Midbrain (tissue), 1 donor: ENCODE measurements at regions not wholly inside any gene's neighbourhood (a gene's known extent, or its start where the extent isn't known, plus 50 kb on each side); places are given as distances from the start of the nearest gene placed in this dataset.
"Not testable (repeated sequence)": the region's sequence is repeated elsewhere in the genome, so short reads cannot be mapped to it uniquely, and the experiment has no call there.

Experiments used
- DNase-seq: peaks from one replicate; lab custom pipeline; 2025; lab: John Stamatoyannopoulos, UW

DNA sequence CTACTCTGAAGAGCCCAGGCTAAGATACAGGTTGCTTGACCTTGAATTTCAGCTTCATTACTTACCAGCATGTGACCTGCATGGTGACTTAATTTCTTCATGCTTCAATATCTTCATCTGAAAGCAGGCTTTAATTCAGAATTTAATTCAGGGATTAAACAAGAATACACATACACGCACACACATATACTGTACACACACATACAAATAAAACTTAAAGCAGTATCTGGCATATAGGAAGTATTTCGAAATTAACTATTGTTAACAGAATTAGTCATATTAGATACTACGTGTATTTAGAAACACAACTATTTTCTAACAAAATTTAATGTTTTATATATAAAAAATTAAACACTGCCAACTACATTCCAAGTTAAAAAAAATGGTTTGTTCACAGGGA, 640.3 kb downstream of the SLC6A15 start:
- DNase-seq = no peak

DNA sequence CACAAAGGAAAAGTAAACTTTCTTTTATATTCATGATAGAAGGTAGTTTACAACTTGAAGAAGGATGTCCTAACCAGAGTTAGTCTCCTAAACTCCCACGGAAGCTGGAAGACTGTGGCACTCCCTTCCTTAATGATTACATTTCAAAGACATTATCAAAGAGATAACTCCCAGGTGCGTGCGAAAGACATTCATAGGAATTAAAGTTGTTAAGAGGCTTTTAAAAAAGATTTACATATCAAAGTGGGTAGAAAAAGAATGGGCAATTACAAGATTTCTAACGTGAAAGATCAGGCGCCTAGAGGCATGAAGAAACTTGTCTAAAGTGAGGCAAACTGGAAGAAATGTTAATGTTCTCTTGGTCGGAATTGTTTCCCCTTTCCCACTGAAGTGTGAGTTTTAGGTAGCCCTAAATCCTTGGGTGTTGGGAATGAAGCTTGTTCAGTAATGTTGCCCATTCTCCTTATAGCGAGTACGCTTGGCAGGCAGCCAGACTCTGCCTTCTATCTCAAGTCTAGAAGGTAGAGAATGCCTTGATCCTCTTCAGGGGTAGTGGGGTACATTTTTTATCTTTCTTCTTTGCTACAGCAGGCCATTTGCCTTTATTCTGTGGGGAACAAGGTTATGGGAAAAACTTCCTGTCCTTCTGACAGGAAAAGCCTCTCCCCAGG, 642.0 kb downstream of the SLC6A15 start:
- DNase-seq = no peak

DNA sequence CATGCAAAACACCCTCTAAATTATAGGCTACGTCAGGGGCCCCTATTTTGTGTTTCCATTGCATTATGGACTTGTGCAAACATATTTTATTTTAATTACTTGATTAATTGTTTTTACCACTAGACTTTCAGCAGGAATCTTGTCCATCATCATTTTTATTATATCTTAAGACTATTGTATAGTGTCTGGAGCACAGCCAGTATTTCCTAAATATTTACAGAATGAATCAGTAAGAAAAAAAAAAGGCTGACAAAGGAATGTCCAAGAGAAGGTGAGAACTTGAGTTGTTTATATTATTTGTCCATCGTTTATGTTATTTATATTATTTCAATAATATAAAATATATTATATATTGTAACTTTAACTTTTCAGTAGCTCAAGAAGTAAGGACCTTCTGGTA, 664.7 kb downstream of the SLC6A15 start:
- DNase-seq = no peak

DNA sequence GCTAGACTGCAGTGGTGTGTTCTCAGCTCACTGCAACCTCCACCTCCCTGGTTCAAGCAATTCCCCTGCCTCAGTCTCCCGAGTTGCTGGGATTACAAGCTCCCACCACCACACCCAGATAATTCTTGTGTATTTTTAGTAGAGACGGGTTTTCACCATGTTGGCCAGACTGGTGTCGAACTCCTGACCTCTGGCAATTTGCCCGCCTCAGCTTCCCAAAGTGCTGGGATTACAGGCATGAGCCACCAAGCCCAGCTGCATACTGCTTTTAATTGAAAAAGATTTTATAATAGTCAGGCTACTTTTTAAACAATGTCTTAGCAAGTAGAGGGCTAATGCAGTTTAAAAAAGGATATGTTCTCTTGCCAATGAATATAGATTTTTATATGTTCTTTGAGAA, 668.9 kb downstream of the SLC6A15 start:
- DNase-seq = no peak

DNA sequence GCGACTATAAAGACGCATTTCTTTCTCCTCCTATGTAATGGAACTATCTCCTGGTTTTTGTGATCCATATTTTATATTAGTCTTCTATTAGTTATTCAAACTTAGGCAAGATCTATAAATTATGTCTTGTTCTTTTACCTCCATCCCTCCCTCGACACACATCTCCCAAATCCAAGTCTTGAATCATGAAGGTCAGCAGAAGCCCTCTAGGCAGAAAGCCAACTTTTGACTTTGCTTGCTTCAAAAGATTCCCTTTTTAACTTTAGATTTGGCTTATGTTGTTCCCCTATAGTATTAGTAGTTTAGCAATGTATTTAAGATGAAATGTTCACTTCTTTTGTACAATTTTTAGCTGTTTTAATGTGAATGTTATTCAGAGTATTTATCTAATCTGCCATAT, 689.8 kb downstream of the SLC6A15 start:
- no peak for DNase-seq

DNA sequence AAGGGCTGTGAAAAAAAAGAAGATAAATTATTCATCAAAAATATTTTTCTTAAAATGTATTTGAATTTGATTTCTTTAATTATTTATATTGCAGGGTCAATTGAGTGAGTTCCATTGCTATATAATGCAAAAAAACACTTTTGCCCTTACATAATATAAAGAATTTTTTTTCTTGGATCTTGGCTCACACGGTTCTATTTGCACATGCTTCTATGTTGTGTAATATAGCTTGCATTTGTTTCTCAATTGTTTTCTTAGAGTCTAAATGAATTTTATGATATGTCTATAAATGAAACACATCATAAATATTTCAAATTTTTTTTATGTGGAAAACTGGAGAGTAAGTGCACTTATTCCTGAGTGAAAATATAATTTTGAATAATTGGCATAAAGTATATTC, 694.2 kb downstream of the SLC6A15 start:
- no peak for DNase-seq

DNA sequence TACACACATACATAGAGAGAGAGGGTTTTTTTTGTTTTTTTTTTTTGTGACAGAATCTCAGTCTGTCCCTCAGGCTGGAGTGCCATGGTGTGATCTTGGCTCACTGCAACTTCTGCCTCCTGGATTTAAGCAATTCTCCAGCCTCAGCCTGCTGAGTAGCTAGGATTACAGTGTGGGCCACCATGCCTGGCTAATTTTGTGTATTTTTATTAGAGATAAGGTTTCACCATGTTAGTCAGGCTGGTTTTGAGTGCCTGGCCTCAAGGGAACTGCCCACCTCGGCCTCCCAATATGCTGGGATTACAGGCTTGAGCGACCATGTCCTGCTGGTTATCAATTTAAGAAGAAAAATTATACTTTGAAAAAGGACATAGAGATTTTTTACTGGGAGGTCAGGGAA, 710.6 kb downstream of the SLC6A15 start:
- no peak for DNase-seq

DNA sequence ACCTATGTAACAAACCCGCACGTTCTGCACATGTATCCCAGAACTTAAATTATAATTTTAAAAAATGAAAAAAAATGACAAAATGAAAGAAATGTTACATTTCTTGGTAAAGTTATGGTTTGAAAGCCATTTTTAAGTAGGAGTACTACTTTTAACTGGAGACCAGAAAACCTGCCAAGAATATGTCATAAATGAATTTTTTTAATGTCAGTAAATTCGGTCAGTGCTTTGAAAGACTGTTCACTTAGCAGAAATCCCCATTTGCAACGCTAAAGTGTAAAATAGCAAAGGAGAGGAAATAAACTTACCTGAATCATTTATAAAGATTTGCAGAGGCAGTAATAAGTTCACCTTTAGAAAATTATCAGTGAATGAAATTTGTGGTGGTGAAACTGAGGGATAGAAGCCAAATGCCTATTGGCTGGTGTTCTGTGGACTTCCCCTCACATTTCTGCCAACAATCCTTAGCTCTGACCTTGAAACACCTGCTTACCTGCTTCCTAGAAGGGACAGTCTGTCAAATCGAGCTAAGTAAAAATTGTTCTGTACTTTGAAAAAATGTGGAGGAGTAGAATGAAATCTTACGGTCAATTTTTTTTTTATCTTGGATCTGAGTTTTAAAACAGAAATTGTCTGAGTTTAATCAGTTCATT, 714.2 kb downstream of the SLC6A15 start:
- DNase-seq = no peak

DNA sequence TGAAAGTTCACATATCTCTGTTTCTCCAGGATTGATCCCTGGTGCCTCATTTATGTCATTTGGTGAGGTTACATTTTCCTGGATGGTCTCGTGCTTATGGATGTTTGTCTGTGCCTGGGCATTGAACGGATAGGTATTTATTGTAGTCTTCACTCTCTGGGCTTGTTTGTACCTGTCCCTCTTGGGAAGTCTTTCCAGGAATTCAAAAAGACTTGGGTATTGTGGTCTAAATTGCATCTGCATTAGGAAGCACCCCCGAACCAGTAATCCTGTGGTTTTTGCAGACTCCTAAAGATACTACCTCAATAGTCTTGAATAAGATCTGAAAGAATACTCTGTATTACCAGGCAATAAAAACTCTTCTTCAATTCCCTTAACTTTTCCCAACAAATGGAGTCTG, 720.8 kb downstream of the SLC6A15 start:
- DNase-seq = no peak

DNA sequence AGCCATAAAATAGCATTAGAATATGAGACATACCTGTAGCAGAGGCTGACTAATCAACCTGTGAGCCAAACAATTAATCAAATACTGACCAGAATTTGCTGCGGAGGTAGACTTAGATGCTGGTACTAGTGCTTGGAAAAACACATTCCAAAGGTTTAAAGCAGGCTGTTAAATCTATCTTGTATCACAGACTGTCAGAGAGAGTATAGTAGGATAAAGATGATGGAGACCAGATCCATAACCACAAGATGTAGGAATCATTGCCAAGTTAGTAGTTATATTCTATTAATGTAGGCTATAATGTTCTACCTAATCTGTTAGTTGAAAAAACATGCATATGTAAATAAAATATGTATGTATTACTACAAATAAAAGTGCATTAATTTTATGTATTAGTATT, 726.2 kb downstream of the SLC6A15 start:
- no peak for DNase-seq

DNA sequence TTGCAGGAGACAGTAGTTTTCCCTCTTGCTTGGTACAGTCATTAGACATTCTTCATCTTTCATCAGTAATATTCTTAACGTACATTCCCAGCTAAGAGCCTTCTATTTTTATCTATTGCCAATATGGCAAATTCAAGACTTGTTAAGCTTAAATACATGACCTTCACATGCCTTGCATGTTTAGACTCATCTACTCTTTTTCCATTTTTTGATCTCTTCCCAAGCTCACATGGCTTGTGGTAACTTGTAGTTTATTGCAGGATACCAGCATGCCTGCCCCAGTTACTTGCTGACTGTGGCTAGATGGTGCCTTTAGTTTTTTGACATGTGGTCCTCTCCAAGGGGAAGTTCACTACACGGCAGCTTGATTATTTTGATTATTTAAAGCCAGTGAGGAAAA, 729.0 kb downstream of the SLC6A15 start:
- no peak for DNase-seq

DNA sequence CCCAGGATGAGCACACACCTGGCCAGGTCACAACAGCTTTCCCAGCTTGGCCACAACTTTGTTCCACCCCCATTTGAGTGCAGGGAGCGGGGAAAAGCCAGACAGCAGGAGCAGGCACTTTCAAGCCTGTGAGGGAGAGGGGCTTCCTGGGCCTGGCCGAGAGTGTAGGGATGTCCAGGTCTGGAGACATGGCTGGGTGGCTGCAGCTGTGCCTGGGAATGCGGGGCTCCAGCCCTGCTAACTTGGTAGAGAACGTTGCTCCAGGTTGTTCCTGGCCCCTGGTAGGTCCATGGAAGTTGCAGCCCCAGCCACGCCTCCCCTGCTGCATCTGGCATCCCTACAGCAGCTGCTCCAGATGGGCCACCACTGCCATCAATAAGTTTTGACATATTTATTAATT, 738.5 kb downstream of the SLC6A15 start:
- DNase-seq = no peak

DNA sequence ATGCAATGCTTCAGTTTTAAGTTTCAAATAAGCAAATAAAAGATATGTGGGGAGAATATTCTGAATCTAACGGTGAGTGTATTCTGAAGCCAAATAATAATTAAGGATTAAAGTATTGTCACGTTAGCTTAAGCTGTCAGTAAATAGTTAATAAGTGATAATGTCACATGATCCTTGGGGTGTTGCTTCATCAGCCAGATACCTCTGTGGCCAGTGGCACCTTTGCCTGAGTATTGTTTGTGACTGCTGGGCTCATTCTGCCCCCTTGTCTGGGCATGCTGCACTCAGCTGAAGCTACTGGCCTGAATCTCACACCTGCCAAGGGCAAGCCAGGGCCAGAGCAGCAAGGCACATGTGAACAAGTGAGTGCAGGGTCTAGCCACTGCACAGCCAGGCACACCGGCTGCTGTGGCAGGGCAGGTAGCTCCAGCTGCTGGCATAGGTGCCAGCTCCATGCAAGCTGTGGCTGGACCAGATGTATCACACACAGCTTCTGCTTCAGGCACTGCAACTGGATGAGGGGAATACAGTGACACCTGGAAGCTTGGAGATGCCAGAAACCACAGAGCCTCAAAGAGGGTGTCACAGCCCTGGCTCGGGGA, 739.7 kb downstream of the SLC6A15 start:
- no peak for DNase-seq

DNA sequence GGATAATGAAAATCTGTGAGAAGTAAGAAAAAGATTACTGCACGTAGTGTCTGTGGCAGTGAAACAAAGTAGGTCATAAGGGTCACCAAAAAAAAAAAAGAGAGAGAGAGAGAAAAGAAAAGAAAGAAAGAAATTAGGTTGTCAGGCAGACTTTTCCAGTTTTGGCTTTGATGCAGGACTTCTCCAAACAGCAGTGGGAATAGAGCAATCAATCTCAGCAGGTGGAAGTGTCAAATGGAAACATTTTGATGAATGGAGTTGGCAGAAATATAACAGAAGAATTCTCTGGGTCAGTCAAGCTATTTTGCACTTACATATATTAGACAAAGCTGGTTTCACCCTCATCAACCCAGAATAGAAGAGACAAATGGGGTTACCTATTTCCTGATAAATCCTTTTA, 745.8 kb downstream of the SLC6A15 start:
- DNase-seq = no peak

DNA sequence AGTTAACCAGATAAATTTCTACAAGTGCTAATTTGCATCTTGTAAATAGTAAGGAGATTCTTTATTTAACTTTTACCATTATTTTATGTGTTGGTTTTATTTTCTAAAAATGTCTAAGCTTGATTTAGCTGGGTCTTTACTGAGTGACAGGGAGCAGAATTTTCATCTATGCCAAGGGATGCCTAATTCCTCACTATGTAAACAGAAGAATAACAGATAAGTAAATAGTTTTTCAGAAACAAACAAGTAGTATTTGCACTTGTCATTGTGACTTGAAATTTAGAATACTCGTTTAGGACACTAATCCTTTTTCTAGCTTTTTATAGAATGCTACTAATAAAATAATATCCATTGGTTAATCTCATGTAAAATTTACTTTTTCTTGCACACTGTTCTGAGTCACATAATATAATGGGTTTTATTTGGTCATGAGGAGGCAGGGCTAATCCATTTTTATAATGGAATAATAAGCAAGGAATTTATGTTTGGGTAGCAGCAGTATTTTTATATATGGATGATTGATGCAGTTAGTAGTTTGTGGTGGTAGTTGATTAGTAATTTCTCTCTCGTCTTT, 746.5 kb downstream of the SLC6A15 start:
- DNase-seq = no peak

DNA sequence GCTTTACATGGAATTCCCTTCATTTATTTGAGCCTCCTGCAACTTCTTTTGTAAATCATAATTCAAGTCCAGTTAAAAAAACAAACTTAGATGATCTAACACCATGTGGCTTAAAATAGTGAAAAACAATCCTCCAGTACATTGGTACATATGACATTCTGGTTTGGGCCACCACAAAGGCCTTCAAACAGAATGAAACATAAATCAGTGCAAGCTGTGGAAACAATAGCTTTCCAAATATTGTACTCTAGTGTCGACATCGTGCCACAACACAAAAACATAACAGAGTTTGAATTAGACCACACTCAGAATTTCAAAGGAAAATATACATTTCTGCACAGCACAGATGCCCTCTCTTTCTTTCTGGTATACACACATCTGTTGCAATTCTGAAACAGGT, 751.3 kb downstream of the SLC6A15 start:
- no peak for DNase-seq

DNA sequence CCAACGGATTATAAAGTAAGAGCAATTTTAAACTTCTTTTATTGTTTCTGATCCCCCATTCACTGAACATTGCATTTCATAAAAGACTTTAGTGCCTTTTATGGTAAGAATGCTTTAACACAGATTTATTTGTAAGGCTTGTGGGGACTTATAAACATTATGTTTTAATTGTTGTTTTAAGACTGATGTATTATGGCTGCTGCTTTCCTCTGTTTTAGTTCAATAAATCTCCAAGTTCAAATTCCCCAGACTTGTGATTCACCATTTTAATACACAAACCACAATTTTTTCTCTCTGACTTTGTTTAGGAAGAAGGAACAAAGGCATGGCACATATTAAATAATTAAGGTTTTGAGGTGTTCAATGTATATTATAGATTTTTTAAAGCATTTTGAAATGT, 753.3 kb downstream of the SLC6A15 start:
- no peak for DNase-seq

DNA sequence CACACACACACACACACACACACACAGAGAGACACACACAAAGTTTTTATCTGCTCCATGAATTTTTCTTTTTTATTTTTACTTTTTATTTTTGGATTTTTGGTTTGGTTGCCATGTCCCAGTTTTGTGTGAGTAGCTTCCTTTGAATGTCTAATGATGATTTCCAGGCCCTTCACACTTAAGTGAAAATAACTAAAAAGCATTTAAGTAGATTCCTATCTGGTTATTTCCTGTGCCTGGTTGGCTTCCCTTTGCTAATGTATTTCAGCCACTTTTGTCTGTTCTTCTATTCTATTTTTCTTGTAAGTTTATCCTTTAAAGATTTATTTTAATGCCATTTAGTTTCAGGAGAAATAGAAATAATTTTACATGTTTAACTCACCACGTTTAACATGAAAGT, 755.4 kb downstream of the SLC6A15 start:
- no peak for DNase-seq

DNA sequence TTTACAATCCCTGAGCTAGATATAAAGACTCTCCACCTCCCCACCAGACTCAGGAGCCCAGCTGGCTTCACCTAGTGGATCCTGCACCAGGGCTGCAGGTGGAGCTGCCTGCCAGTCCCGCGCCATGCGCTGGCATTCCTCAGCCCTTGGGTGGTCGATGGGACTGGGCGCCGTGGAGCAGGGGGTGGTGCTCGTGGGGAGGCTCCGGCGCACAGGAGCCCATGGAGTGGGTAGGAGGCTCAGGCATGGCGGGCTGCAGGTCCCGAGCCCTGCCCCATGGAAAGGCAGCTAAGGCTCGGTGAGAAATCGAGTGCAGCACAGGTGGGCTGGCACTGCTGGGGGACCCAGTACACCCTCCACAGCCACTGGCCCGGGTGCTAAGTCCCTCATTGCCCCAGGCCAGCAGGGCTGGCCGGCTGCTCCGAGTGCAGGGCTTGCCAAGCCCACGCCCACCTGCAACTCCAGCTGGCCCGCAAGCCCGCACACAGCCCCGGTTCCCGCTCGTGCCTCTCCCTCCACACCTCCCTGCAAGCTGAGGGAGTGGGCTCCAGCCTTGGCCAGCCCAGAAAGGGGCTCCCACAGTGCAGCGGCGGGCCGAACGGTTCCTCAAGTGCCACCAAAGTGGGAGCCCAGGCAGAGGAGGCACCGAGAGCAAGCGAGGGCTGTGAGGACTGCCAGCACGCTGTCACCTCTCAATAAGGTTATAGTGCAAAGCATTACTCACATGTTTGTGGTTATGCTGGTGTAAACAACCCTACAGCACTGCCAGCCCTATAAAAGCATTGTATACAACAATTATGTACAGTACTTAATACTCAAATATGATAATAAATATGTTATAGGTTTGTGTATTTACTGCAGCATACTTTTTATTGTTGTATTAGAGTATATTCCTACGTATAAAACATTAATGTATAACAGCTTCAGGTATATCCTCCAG, 757.3 kb downstream of the SLC6A15 start:
- not testable (repeated sequence) for DNase-seq

DNA sequence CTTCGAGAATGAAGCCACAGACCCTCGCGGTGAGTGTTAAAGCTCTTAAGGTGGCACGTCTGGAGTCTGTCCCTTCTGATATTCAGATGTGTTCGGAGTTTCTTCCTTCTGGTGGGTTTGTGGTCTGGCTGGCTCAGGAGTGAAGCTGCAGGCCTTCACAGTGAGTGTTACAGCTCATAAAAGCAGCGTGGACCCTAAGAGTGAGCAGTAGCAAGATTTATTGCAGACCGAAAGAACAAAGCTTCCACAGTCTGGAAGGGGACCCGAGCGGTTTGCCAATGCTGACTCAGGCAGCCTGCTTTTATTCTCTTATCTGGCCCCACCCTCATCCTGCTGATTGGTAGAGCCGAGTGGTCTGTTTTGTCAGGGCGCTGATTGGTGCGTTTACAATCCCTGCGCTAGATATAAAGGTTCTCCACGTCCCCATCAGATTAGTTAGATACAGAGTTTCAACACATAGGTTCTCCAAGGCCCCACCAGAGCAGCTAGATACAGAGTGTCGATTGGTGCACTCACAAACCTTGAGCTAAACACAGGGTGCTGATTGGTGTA, 758.1 kb downstream of the SLC6A15 start:
- DNase-seq = not testable (repeated sequence)

DNA sequence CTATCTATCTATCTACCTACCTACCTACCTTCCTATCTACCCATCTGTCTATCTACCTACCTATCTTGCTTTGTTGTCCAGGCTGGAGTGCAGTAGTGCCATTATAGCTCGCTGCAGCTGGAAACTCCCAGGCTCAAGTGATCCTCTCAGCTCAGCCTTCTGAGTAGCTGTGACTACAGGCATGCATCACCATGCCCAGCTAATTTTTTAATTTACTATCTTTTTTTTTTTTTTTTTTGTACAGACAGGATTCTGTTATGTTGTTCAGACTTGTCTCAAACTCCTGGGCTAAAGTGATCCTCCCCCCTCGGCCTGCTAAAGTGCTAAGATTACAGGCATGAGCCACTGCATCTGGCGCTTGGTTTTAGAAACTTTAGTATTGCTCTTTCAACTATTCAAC, 762.4 kb downstream of the SLC6A15 start:
- no peak for DNase-seq

DNA sequence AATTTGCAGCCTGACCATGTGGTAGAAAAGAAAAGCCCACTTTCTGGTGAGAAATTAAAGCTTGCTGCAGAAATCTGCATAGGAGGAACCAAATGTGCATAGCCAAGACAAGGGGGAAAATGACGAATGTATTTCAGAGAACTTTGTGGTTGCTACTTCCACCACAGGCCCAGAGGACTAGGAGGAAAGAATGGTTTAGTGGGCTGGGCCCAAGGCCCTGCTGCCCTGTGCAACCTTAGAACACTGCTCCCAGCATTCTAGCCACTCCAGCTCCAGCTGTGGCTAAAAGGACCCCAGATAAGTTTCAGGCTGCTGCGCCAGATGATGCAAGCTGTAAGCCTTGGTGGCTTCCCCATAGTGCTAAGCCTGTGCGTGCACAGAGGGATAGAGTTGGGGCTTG, 764.3 kb downstream of the SLC6A15 start:
- DNase-seq = no peak
